ENCODE measurements at regions not wholly inside any gene's neighbourhood (a gene's known extent, or its start where the extent isn't known, plus 50 kb on each side); places are given as distances from the start of the nearest gene placed in this dataset.
A peak's percentile ranks its signal among the peaks of the same experiment; 100 is the strongest.

GRCh38 chr2:163374282-163374681 lies 361.5 kb downstream of the FIGN start:
- DNase-seq (ENCODE audit: low read depth, low spot score): no peak

GRCh38 chr2:163373496-163373895 lies 362.3 kb downstream of the FIGN start:
- H3K27ac ChIP-seq: no peak overlapping the region
- no peak for DNase-seq (ENCODE audit: low read depth, low spot score)

More at GRCh38 chr2:163374282-163374681, 361.5 kb downstream of the FIGN start:
- H3K27ac ChIP-seq: no peak overlapping the region

- peak; percentile 5 for DNase-seq (ENCODE audit: low read depth, low spot score)
Measured at GRCh38 chr2:163370169-163370886, 365.5 kb downstream of the FIGN start.

GRCh38 chr2:163369111-163369510 lies 366.7 kb downstream of the FIGN start:
- DNase-seq (ENCODE audit: low read depth, low spot score): no peak
- no peak overlapping the region for H3K27ac ChIP-seq

More at GRCh38 chr2:163370169-163370886, 365.5 kb downstream of the FIGN start:
- H3K27ac ChIP-seq: no peak overlapping the region

- no peak overlapping the region for H3K27ac ChIP-seq
- DNase-seq (ENCODE audit: low read depth, low spot score): no peak
Measured at GRCh38 chr2:163368655-163369054, 367.2 kb downstream of the FIGN start.

GRCh38 chr2:163367825-163368582 lies 367.8 kb downstream of the FIGN start:
- no peak overlapping the region for H3K27ac ChIP-seq
- DNase-seq (ENCODE audit: low read depth, low spot score): no peak

GRCh38 chr2:163364736-163365135 lies 371.1 kb downstream of the FIGN start:
- no peak overlapping the region for H3K27ac ChIP-seq
- no peak for DNase-seq (ENCODE audit: low read depth, low spot score)

GRCh38 chr2:163353551-163353950 lies 382.3 kb downstream of the FIGN start:
- no peak overlapping the region for H3K27ac ChIP-seq
- DNase-seq (ENCODE audit: low read depth, low spot score): no peak

- DNase-seq (ENCODE audit: low read depth, low spot score): no peak
- no peak overlapping the region for H3K27ac ChIP-seq
Measured at GRCh38 chr2:163351966-163352365, 383.8 kb downstream of the FIGN start.

- DNase-seq (ENCODE audit: low read depth, low spot score): no peak
- no peak overlapping the region for H3K27ac ChIP-seq
Measured at GRCh38 chr2:163351143-163351542, 384.7 kb downstream of the FIGN start.

GRCh38 chr2:163348857-163349380 lies 386.9 kb downstream of the FIGN start:
- DNase-seq (ENCODE audit: low read depth, low spot score): no peak

GRCh38 chr2:163347982-163348856 lies 387.6 kb downstream of the FIGN start:
- DNase-seq (ENCODE audit: low read depth, low spot score): peak; percentile 10
- peak overlapping the region; percentile 39 for H3K27ac ChIP-seq

More at GRCh38 chr2:163348857-163349380, 386.9 kb downstream of the FIGN start:
- peak overlapping the region; percentile 39 for H3K27ac ChIP-seq

- DNase-seq (ENCODE audit: low read depth, low spot score): no peak
Measured at GRCh38 chr2:163345795-163346573, 389.8 kb downstream of the FIGN start.

GRCh38 chr2:163343316-163343715 lies 392.5 kb downstream of the FIGN start:
- no peak for DNase-seq (ENCODE audit: low read depth, low spot score)
- no peak overlapping the region for H3K27ac ChIP-seq

More at GRCh38 chr2:163345795-163346573, 389.8 kb downstream of the FIGN start:
- no peak overlapping the region for H3K27ac ChIP-seq

- peak; percentile 51 for DNase-seq (ENCODE audit: low read depth, low spot score)
- peak overlapping the region; percentile 43 for H3K27ac ChIP-seq
Measured at GRCh38 chr2:163341426-163341825, 394.4 kb downstream of the FIGN start.

- no peak for DNase-seq (ENCODE audit: low read depth, low spot score)
- H3K27ac ChIP-seq: no peak overlapping the region
Measured at GRCh38 chr2:163338270-163338669, 397.5 kb downstream of the FIGN start.

- DNase-seq (ENCODE audit: low read depth, low spot score): no peak
- H3K27ac ChIP-seq: no peak overlapping the region
Measured at GRCh38 chr2:163324677-163325076, 411.1 kb downstream of the FIGN start.

- no peak overlapping the region for H3K27ac ChIP-seq
- peak; percentile 48 for DNase-seq (ENCODE audit: low read depth, low spot score)
Measured at GRCh38 chr2:163319006-163319405, 416.8 kb downstream of the FIGN start.

GRCh38 chr2:163314712-163315111 lies 421.1 kb downstream of the FIGN start:
- no peak overlapping the region for H3K27ac ChIP-seq
- DNase-seq (ENCODE audit: low read depth, low spot score): no peak

Measured in epithelial cell of prostate (primary cell).